ENCODE measurements at regions not wholly inside any gene's neighbourhood (a gene's known extent, or its start where the extent isn't known, plus 50 kb on each side); places are given as distances from the start of the nearest gene placed in this dataset.

DNA sequence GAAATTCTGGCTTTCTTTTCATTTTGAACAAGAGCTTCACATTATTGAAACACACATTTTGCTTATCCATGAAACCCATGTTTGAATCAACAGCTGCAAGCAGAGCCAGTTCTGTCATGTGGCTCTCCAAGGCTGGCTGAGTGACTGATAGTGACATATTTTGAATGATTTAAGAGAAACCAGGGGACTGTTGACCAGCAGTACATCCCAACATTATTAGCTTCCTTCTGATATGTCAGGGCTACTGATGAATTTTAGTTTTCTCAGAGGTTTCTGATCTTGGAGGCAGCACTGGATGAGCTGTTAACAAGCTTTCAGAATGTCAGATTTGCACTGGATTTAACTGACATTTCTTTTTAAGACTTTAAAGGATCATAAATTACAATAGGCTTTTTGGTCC, 74.6 kb upstream of the GRXCR1 start:
- Histone ChIP-seq H3K27me3 (ENCODE audit: control insufficient read depth in 3 of 3, insufficient read depth in 3 of 3, low read length in 2 of 3) (no peaks in the 10 kb centered on the region), H3K4me3 (no peak overlapping the region), H3K9me3 (ENCODE audit: control insufficient read depth in 4 of 4, insufficient read depth in 3 of 4, low read length in 3 of 4) (no peaks in the 10 kb centered on the region), H3K4me1 (ENCODE audit: control insufficient read depth in 5 of 5, insufficient read depth in 5 of 5, low read length in 5 of 5) (peaks cover 0 to 5% (median 0%) of the 10 kb centered on the region in 5 donors), H3K9ac (ENCODE audit: insufficient read depth in 1 of 2, low read length in 2 of 2) (no peak overlapping the region), H3K27ac (ENCODE audit: low read depth in 1 of 2, low read length in 1 of 2) (no peak overlapping the region), H3K36me3 (ENCODE audit: control insufficient read depth in 4 of 4, insufficient read depth in 4 of 4, low read length in 4 of 4) (no peaks in the 10 kb centered on the region)
- DNase-seq (no peak), ATAC-seq (ENCODE audit: insufficient read depth, low FRiP score) (no peak)
- TF ChIP-seq, protein P1, sequence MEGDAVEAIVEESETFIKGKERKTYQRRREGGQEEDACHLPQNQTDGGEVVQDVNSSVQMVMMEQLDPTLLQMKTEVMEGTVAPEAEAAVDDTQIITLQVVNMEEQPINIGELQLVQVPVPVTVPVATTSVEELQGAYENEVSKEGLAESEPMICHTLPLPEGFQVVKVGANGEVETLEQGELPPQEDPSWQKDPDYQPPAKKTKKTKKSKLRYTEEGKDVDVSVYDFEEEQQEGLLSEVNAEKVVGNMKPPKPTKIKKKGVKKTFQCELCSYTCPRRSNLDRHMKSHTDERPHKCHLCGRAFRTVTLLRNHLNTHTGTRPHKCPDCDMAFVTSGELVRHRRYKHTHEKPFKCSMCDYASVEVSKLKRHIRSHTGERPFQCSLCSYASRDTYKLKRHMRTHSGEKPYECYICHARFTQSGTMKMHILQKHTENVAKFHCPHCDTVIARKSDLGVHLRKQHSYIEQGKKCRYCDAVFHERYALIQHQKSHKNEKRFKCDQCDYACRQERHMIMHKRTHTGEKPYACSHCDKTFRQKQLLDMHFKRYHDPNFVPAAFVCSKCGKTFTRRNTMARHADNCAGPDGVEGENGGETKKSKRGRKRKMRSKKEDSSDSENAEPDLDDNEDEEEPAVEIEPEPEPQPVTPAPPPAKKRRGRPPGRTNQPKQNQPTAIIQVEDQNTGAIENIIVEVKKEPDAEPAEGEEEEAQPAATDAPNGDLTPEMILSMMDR (IDR thresholded peaks at IDR 0.05; ENCODE audit: control extremely low read depth, extremely low read depth) = no peak

DNA sequence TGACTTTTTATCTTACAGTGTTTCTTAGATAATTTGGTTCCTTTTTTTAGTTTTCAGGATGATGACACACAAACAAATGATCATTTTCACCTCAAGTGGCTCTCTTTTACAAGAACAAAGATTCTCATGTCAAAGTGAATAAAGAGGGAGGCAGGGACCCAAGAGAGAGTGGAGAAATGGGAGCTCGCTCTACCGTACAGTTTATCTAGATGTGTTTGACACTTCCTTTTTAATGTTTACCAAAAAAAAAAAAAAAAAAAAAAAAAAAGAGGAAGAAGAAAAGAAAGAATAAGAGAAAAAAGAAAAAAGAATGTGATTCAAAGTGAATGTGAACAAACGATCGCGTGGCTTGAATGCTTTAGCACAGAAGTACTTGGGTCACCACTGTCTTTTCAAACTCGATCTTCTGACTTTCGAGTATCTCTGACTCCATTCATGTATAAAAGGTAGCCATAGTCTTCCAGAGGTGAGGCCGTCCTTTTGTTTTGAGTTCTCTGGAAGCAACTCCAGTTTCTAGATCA, 75.6 kb upstream of the GRXCR1 start:
- no peak for DNase-seq
- Histone ChIP-seq H3K27ac (ENCODE audit: low read depth in 1 of 2, low read length in 1 of 2) (no peak overlapping the region), H3K36me3 (ENCODE audit: control insufficient read depth in 4 of 4, insufficient read depth in 4 of 4, low read length in 4 of 4) (no peaks in the 10 kb centered on the region), H3K4me3 (no peak overlapping the region), H3K9ac (ENCODE audit: insufficient read depth in 1 of 2, low read length in 2 of 2) (no peak overlapping the region), H3K27me3 (ENCODE audit: control insufficient read depth in 3 of 3, insufficient read depth in 3 of 3, low read length in 2 of 3) (no peaks in the 10 kb centered on the region), H3K9me3 (ENCODE audit: control insufficient read depth in 4 of 4, insufficient read depth in 3 of 4, low read length in 3 of 4) (peaks cover 0 to under 1% (median 0%) of the 10 kb centered on the region in 4 donors), H3K4me1 (ENCODE audit: control insufficient read depth in 5 of 5, insufficient read depth in 5 of 5, low read length in 5 of 5) (peaks cover 0 to 5% (median 0%) of the 10 kb centered on the region in 5 donors)
- no peak for ATAC-seq (ENCODE audit: insufficient read depth, low FRiP score)
- WGBS, 2 donors = 62 to 70% methylated on average over 8 of the region's 8 CpGs
- TF ChIP-seq, protein P1 (IDR thresholded peaks at IDR 0.05; ENCODE audit: control extremely low read depth, extremely low read depth) = no peak

DNA sequence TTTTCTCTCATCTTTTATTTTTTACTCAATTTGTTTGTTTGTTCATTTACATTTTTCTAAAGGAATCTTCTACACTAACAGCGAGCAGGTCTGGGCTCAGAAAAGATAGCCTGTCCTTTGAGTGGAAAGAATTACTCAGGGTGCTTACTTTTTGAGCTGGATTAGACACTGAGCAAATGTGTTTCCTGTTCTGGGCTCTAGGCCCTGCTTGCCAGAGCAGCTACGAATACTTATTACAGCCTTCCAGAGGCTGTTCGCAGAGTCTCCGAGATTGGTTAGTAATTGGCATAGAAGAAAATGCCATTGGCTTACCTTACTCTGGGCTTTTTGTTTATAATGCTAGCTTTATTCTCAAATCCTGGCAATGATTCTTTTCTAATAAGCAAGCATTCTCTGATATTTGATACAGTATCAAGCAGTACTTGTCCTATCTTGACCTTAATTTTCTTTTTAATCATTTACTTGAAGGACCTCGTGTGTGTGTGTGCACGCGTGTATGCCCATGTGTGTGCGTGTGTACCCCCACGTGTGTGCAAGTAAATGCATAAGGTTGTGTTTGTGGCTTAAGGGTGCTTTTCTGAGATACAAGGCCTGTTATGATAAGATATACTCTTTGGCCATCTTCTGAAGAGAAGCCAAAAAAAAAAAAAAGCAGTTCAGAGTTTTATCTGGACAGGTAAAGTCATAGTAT, 76.2 kb upstream of the GRXCR1 start:
- Histone ChIP-seq H3K9me3 (ENCODE audit: control insufficient read depth in 4 of 4, insufficient read depth in 3 of 4, low read length in 3 of 4) (peaks cover 0 to 2% (median 0%) of the 10 kb centered on the region in 4 donors), H3K27me3 (ENCODE audit: control insufficient read depth in 3 of 3, insufficient read depth in 3 of 3, low read length in 2 of 3) (no peaks in the 10 kb centered on the region), H3K4me1 (ENCODE audit: control insufficient read depth in 5 of 5, insufficient read depth in 5 of 5, low read length in 5 of 5) (peaks cover 0 to 5% (median 0%) of the 10 kb centered on the region in 5 donors), H3K36me3 (ENCODE audit: control insufficient read depth in 4 of 4, insufficient read depth in 4 of 4, low read length in 4 of 4) (no peaks in the 10 kb centered on the region), H3K4me3 (no peak overlapping the region), H3K27ac (ENCODE audit: low read depth in 1 of 2, low read length in 1 of 2) (no peak overlapping the region), H3K9ac (ENCODE audit: insufficient read depth in 1 of 2, low read length in 2 of 2) (no peak overlapping the region)
- TF ChIP-seq, protein P1 (IDR thresholded peaks at IDR 0.05; ENCODE audit: control extremely low read depth, extremely low read depth) = no peak
- ATAC-seq (ENCODE audit: insufficient read depth, low FRiP score) (no peak), DNase-seq (peak in 2 of 3 donors; percentile 1 to 10)
- WGBS, 2 donors = 42 to 55% methylated on average over 9 of the region's 9 CpGs

Measured in lung (tissue), 11 donors.